Panc1 (cell line): ENCODE measurements at regions not wholly inside any gene's neighbourhood (a gene's known extent, or its start where the extent isn't known, plus 50 kb on each side); places are given as distances from the start of the nearest gene placed in this dataset.

Experiments
- ATAC-seq: fragments of 200-7000 bp; cut with Tn5 transposase; 2 replicates; pipeline ENCODE4 v1.9.1; 2020; ENCODE audit warnings: mild to moderate bottlenecking, moderate library complexity
- BruUV-seq: library from RNA; stranded (reverse); fragments of 400-500 nt; replicated peaks from 2 replicates; lab custom pipeline; 2021; lab: Mats Ljungman, UMichigan
- CTCF ChIA-PET: fragments of 300-600 bp; sonication (Branson Sonifier 250); formaldehyde crosslinking; loops from one replicate; lab custom pipeline; 2022; ENCODE audit warnings: antibody characterized with exemption; lab: Charles Lee
- POLR2A ChIA-PET: fragments of 300-600 bp; sonication (Branson Sonifier 250); formaldehyde crosslinking; loops from one replicate; lab custom pipeline; 2022; ENCODE audit warnings: antibody characterized with exemption; lab: Charles Lee
- DNase-seq: peaks from one replicate; pipeline ENCODE4 v3.0.0-alpha.2; 2010; ENCODE audit warnings: low read depth, low spot score
- H3K27ac ChIP-seq: 2 replicates; pipeline ENCODE4 v1.5.1; 2011; ENCODE audit warnings: mild to moderate bottlenecking, low read length, inconsistent platforms
- H3K27me3 ChIP-seq: fragments of 200-500 bp; sonication (Bioruptor generic); 2 replicates; pipeline ENCODE4 v1.6.0; 2014; ENCODE audit warnings: low read length, inconsistent platforms; ENCODE audit not compliant: control insufficient read depth, insufficient read depth
- H3K36me3 ChIP-seq: fragments of 200-500 bp; sonication (Bioruptor generic); 2 replicates; pipeline ENCODE4 v1.5.1; 2014; ENCODE audit warnings: inconsistent platforms, mild to moderate bottlenecking, low read length, moderate library complexity; ENCODE audit not compliant: control insufficient read depth, insufficient read depth
- H3K4me1 ChIP-seq: 2 replicates; pipeline ENCODE4 v1.5.1; 2011; ENCODE audit warnings: inconsistent platforms, mild to moderate bottlenecking, low read length, moderate library complexity; ENCODE audit not compliant: control insufficient read depth, insufficient read depth
- H3K4me3 ChIP-seq, 2 experiments: 2 replicates each; pipeline ENCODE4 v1.5.1; 2011 to 2012; ENCODE audit warnings: low read depth in 2 of 2, low read length in 2 of 2, mild to moderate bottlenecking in 2 of 2, inconsistent platforms in 1 of 2, moderate library complexity in 1 of 2
- H3K9me3 ChIP-seq: fragments of 200-500 bp; sonication (Bioruptor generic); 2 replicates; pipeline ENCODE4 v1.5.1; 2014; ENCODE audit warnings: low read depth, mild to moderate bottlenecking, inconsistent platforms, low read length, moderate library complexity; ENCODE audit not compliant: control insufficient read depth, insufficient read depth
- CTCF ChIP-seq: fragments of 450-650 bp; IDR thresholded peaks from 2 replicates; pipeline ENCODE4 v1.5.1; 2017; ENCODE audit warnings: mild to moderate bottlenecking
- POLR2AphosphoS5 ChIP-seq: IDR thresholded peaks from 2 replicates; pipeline ENCODE4 v1.6.1; 2012; ENCODE audit warnings: mild to moderate bottlenecking, low read depth, low read length, moderate library complexity
- REST ChIP-seq, 2 experiments: IDR thresholded peaks; 2 replicates each; pipeline ENCODE4 v1.6.1; 2011 to 2012; ENCODE audit warnings: low read depth in 2 of 2, control low read depth in 1 of 2, low read length in 1 of 2, mild to moderate bottlenecking in 1 of 2, moderate library complexity in 1 of 2; ENCODE audit not compliant: insufficient read depth in 1 of 2
- SIN3A ChIP-seq: IDR thresholded peaks from 2 replicates; pipeline ENCODE4 v1.6.1; 2012; ENCODE audit warnings: low read depth, mild to moderate bottlenecking, low read length, moderate library complexity, borderline replicate concordance; ENCODE audit not compliant: insufficient read depth
- TCF7L2 ChIP-seq: IDR thresholded peaks from 2 replicates; pipeline ENCODE4 v1.6.1; 2011; ENCODE audit warnings: mild to moderate bottlenecking, low read depth, low read length, inconsistent platforms
- in situ Hi-C: cut with HindIII; loops from 2 replicates; pipeline ENCODE4 v1.10.0; 2016; ENCODE audit warnings: low sequenced_read_pairs, low pct_unique_long_range_greater_than_20kb
- intact Hi-C: fragments of 100-400 bp; cut with micrococcal nuclease; formaldehyde crosslinking; loops from one replicate; pipeline ENCODE4 v1.10.0; 2022; ENCODE audit not compliant: unreplicated experiment

GRCh38 chr12:25725931-25726330 lies 172.8 kb upstream of the LMNTD1 start:
- no peak for TF ChIP-seq REST (IDR thresholded peaks at IDR 0.05; ENCODE audit: insufficient read depth in 1 of 2, low read depth in 2 of 2, low read length in 1 of 2)
- TF ChIP-seq TCF7L2 = no peak
- no peak for TF ChIP-seq SIN3A
- no peak for TF ChIP-seq POLR2AphosphoS5
- TF ChIP-seq CTCF = no peak
- intact Hi-C loops = no loop called here
- ATAC-seq = no peak
- Histone ChIP-seq H3K4me1 (no peaks in the 10 kb centered on the region), H3K27ac (no peak overlapping the region), H3K9me3 (no peaks in the 10 kb centered on the region), H3K36me3 (no peaks in the 10 kb centered on the region), H3K27me3 (peaks cover 15% of the 10 kb centered on the region; the same call in 1 of the 2 replicates), H3K4me3 (no peak overlapping the region)
- no peak for DNase-seq
- in situ Hi-C loops = no loop called here
- BruUV-seq = no TSS peak
- ChIA-PET POLR2A (no interaction called here), CTCF (no interaction called here)

GRCh38 chr12:25728056-25728595 lies 175.0 kb upstream of the LMNTD1 start:
- POLR2A ChIA-PET = no interaction called here
- no peak for TF ChIP-seq SIN3A
- no peak for TF ChIP-seq REST (IDR thresholded peaks at IDR 0.05; ENCODE audit: insufficient read depth in 1 of 2, low read depth in 2 of 2, low read length in 1 of 2)
- no peak for TF ChIP-seq TCF7L2
- no peak for TF ChIP-seq POLR2AphosphoS5
- no peak for TF ChIP-seq CTCF

More at GRCh38 chr12:25728056-25728595, 175.0 kb upstream of the LMNTD1 start:
- no peaks in the 10 kb centered on the region for H3K9me3 ChIP-seq
- intact Hi-C loops = no loop called here
- no peak overlapping the region for H3K27ac ChIP-seq
- in situ Hi-C loops = no loop called here
- no peaks in the 10 kb centered on the region for H3K36me3 ChIP-seq
- peaks cover 10% of the 10 kb centered on the region for H3K27me3 ChIP-seq
- no TSS peak for BruUV-seq
- ATAC-seq (no peak), DNase-seq (no peak)
- H3K4me3 ChIP-seq = no peak overlapping the region
- H3K4me1 ChIP-seq = no peaks in the 10 kb centered on the region
- CTCF ChIA-PET = no interaction called here
